Nephron (organoid): ENCODE measurements at regions not wholly inside any gene's neighbourhood (a gene's known extent, or its start where the extent isn't known, plus 50 kb on each side); places are given as distances from the start of the nearest gene placed in this dataset.
"Not testable (repeated sequence)": the region's sequence is repeated elsewhere in the genome, so short reads cannot be mapped to it uniquely, and the experiment has no call there.

Experiments used
- H3K27ac Mint-ChIP-seq, 3 experiments: 2 replicates each; pipeline ENCODE4 v1.8.0; 2020; ENCODE audit warnings: mixed read lengths in 3 of 3, mild to moderate bottlenecking in 2 of 3, moderate library complexity in 1 of 3
- H3K27me3 Mint-ChIP-seq: 2 replicates; pipeline ENCODE4 v1.8.0; 2021; ENCODE audit warnings: low read depth, mild to moderate bottlenecking, moderate library complexity, mixed read lengths
- H3K36me3 Mint-ChIP-seq: 2 replicates; pipeline ENCODE4 v1.8.0; 2020; ENCODE audit warnings: low read depth, mixed read lengths
- H3K4me1 Mint-ChIP-seq: 2 replicates; pipeline ENCODE4 v1.8.0; 2020; ENCODE audit warnings: mixed read lengths
- H3K4me3 Mint-ChIP-seq, 3 experiments: 2 replicates each; pipeline ENCODE4 v1.8.0; 2020; ENCODE audit warnings: mild to moderate bottlenecking in 3 of 3, mixed read lengths in 3 of 3, moderate library complexity in 2 of 3
- H3K9me3 Mint-ChIP-seq: 2 replicates; pipeline ENCODE4 v1.8.0; 2020; ENCODE audit warnings: mixed read lengths
- CTCF ChIP-seq, 3 experiments: fragments of 200-600 bp; sonication (generic); IDR thresholded peaks; one replicate each; pipeline ENCODE4 v1.5.0; 2021; ENCODE audit warnings: antibody characterized with exemption in 3 of 3; ENCODE audit not compliant: unreplicated experiment in 3 of 3

- Mint-ChIP-seq H3K4me1 (no peaks in the 10 kb centered on the region), H3K36me3 (no peaks in the 10 kb centered on the region), H3K4me3 (no peak overlapping the region), H3K9me3 (no peaks in the 10 kb centered on the region), H3K27ac (no peak overlapping the region), H3K27me3 (peaks cover 17% of the 10 kb centered on the region)
- TF ChIP-seq CTCF (IDR thresholded peaks at IDR 0.05; ENCODE audit: unreplicated experiment in 3 of 3): no peak
Observed at GRCh38 chr1:213782941-213783672, 204.7 kb upstream of the PROX1 start.

GRCh38 chr1:213783893-213784292 lies 203.9 kb upstream of the PROX1 start:
- TF ChIP-seq CTCF (IDR thresholded peaks at IDR 0.05; ENCODE audit: unreplicated experiment in 3 of 3): no peak
- Mint-ChIP-seq H3K9me3 (no peaks in the 10 kb centered on the region), H3K4me1 (no peaks in the 10 kb centered on the region), H3K27ac (no peak overlapping the region), H3K4me3 (no peak overlapping the region), H3K36me3 (no peaks in the 10 kb centered on the region), H3K27me3 (peaks cover 17% of the 10 kb centered on the region)

- Mint-ChIP-seq H3K27me3 (peaks cover 5% of the 10 kb centered on the region), H3K9me3 (no peaks in the 10 kb centered on the region), H3K27ac (no peak overlapping the region), H3K36me3 (no peaks in the 10 kb centered on the region), H3K4me3 (no peak overlapping the region), H3K4me1 (no peaks in the 10 kb centered on the region)
- no peak for TF ChIP-seq CTCF (IDR thresholded peaks at IDR 0.05; ENCODE audit: unreplicated experiment in 3 of 3)
Observed at GRCh38 chr1:213786683-213787082, 201.1 kb upstream of the PROX1 start.

GRCh38 chr1:213790565-213790964 lies 197.2 kb upstream of the PROX1 start:
- H3K27ac Mint-ChIP-seq: peak overlapping the region in 1 of 3 experiments; percentile 5
- no peak for TF ChIP-seq CTCF (IDR thresholded peaks at IDR 0.05; ENCODE audit: unreplicated experiment in 3 of 3)
- no peak overlapping the region for H3K4me3 Mint-ChIP-seq

GRCh38 chr1:213793482-213794067 lies 194.2 kb upstream of the PROX1 start:
- Mint-ChIP-seq H3K9me3 (no peaks in the 10 kb centered on the region), H3K27me3 (no peaks in the 10 kb centered on the region), H3K36me3 (no peaks in the 10 kb centered on the region), H3K4me1 (no peaks in the 10 kb centered on the region), H3K27ac (peak overlapping the region in 1 of 3 experiments; percentile 92), H3K4me3 (no peak overlapping the region)
- TF ChIP-seq CTCF (IDR thresholded peaks at IDR 0.05; ENCODE audit: unreplicated experiment in 3 of 3): no peak

More at GRCh38 chr1:213790565-213790964, 197.2 kb upstream of the PROX1 start:
- Mint-ChIP-seq H3K4me1 (no peaks in the 10 kb centered on the region), H3K27me3 (no peaks in the 10 kb centered on the region), H3K9me3 (no peaks in the 10 kb centered on the region), H3K36me3 (no peaks in the 10 kb centered on the region)

GRCh38 chr1:213796525-213796924 lies 191.2 kb upstream of the PROX1 start:
- H3K9me3 Mint-ChIP-seq: peaks cover 3% of the 10 kb centered on the region
- H3K4me1 Mint-ChIP-seq: no peaks in the 10 kb centered on the region
- H3K27me3 Mint-ChIP-seq: peaks cover 4% of the 10 kb centered on the region
- H3K4me3 Mint-ChIP-seq: no peak overlapping the region
- no peak overlapping the region for H3K27ac Mint-ChIP-seq
- no peak for TF ChIP-seq CTCF (IDR thresholded peaks at IDR 0.05; ENCODE audit: unreplicated experiment in 3 of 3)
- H3K36me3 Mint-ChIP-seq: no peaks in the 10 kb centered on the region

GRCh38 chr1:213808288-213808687 lies 179.5 kb upstream of the PROX1 start:
- not testable (repeated sequence) for H3K27ac Mint-ChIP-seq, H3K36me3 Mint-ChIP-seq, H3K4me3 Mint-ChIP-seq, H3K27me3 Mint-ChIP-seq, H3K4me1 Mint-ChIP-seq
- H3K9me3 Mint-ChIP-seq: peaks cover 24% of the 10 kb centered on the region
